Activated T-cell treated with anti-CD3 and anti-CD28 coated beads, Interleukin-2, amount 50 U/mL, for 48 hours (primary cell): ENCODE measurements at regions not wholly inside any gene's neighbourhood (a gene's known extent, or its start where the extent isn't known, plus 50 kb on each side); places are given as distances from the start of the nearest gene placed in this dataset.
"Not testable (repeated sequence)": the region's sequence is repeated elsewhere in the genome, so short reads cannot be mapped to it uniquely, and the experiment has no call there.

ENCODE experiments used
- DNase-seq, 2 experiments: peaks; one replicate each; pipeline ENCODE4 v3.0.0-alpha.2; 2020

DNA sequence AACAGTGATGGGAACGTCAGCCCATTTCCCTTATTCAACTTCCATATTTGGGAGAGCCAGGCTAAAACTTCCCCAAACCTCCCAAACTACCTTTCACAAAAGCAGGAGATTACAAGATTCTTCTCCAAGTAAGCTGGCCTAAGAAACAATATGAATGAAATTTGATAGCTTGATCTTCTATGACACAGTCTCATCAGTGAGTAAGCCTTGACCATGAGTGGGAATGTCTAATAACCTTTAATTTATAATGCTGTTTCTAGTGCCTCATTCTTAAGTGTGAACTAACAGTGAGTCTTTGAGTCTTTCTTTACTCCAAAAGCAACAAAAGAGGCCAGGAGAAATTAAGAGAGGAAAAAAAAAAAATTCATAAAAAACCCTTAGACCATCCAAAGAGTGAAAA lies 1379.9 kb downstream of the EFNA5 start:
- DNase-seq = no peak

DNA sequence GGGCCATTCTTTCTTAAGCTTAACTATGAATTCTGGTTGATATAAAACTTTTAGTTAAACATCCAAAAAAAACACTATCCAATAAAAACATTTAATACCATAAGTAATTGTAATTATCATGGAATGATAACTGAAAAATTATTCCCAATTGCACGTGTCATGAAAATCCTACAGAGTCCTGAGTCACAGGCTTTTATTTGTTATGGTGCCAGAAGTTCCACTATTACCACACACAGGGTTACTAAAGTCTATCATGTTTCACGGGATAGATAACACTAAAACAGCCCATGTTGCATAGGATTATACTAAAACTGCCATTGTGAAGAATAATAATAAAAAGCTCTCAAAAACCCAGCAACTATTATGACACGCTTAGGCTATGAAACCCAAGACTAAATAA lies 1381.8 kb downstream of the EFNA5 start:
- no peak for DNase-seq

DNA sequence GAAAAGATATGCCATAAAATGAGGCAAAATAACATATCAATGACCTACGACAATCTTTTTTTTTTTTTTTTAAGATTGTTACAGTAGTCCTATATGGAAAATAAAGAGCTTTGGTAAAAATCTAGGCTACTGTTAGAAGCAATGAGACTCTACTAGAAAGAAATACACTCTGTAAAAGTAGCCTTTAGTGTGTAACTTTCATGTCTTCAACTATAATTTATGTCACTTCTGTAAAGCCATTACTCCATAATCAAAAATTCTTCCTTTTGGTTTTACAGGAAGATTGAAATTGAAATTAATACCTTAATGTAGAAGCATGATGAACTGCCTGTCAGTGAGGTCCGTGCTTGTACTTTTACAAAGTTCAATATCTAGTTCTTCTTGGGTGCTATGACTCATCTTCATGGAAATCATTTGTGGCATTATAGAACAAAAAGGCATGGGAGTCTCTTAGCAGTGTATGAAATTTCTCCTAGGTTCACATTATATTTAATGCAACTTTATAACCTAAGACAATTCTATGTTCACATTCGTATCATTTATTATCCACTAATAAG lies 1393.1 kb downstream of the EFNA5 start:
- DNase-seq = no peak

- DNase-seq = no peak
These were observed 1401.4 kb downstream of the EFNA5 start for GRCh38 chr5:106269252-106269843.

GRCh38 chr5:106267256-106267655 lies 1403.5 kb downstream of the EFNA5 start:
- no peak for DNase-seq

DNA sequence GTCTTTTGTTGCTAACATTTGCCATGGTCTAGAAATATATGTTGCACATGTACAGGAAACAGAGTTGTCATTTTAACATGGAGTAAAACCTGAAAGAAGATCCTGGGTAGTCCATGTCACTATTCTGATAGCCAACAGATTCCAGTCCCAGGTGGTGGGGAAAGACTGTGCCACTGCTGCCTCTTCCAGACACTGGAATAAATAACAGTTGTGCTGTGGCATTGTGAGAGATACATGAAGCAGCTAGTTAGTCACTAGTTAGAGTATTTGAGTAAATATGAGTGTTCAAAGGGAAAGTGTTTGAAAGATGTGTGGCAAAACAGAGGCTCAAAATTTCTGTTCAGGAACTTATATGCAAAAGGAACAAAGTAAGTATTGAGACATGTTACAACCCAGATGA lies 1408.3 kb downstream of the EFNA5 start:
- DNase-seq = no peak

DNA sequence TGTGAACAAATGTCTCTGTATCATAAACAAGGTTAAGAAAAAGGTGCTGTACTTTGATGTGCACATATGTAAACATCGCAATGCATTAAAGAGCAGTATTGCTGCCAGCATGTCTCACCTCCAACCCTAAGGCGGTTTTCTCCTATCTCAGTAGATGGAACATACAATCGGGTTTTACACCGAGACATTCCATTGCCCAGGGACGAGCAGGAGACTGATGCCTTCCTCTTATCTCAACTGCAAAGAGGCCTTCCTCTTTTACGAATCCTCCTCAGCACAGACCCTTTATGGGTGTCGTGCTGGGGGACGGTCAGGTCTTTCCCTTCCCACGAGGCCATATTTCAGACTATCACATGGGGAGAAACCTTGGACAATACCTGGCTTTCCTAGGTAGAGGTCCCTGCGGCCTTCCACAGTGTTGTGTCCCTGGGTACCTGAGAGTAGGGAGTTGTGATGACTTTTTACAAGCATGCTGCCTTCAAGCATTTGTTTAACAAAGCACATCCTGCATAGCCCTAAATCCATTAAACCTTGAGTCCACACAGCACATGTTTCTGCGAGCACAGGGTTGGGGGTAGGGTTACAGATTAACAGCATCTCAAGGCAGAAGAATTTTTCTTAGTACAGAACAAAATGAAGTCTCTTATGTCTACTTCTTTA lies 1411.2 kb downstream of the EFNA5 start:
- not testable (repeated sequence) for DNase-seq

DNA sequence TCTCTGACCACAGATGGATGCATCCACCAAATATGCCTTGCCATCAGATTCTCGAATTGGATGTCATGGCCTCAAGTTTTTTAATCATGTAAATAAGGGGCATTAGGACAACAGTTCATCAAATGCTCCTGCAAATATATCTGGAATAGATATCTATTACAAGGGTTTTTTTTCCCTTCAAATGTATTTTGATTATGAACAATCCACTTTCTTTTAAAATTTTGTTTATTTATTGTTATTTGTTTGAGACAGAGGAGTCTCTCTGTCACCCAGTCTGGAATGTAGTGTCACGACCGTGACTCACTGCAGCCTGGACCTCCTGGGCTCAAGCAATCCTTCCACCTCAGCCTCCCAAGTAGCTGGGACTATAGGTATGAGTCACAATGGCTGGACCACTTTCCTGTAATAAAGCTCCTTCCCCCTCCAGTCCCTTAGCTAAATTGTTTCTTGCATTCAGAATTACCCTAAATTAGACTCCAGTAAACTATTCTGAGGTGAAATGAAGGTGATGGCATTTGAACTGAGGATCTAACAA lies 1412.1 kb downstream of the EFNA5 start:
- no peak for DNase-seq

GRCh38 chr5:106254784-106255183 lies 1416.0 kb downstream of the EFNA5 start:
- no peak for DNase-seq

DNA sequence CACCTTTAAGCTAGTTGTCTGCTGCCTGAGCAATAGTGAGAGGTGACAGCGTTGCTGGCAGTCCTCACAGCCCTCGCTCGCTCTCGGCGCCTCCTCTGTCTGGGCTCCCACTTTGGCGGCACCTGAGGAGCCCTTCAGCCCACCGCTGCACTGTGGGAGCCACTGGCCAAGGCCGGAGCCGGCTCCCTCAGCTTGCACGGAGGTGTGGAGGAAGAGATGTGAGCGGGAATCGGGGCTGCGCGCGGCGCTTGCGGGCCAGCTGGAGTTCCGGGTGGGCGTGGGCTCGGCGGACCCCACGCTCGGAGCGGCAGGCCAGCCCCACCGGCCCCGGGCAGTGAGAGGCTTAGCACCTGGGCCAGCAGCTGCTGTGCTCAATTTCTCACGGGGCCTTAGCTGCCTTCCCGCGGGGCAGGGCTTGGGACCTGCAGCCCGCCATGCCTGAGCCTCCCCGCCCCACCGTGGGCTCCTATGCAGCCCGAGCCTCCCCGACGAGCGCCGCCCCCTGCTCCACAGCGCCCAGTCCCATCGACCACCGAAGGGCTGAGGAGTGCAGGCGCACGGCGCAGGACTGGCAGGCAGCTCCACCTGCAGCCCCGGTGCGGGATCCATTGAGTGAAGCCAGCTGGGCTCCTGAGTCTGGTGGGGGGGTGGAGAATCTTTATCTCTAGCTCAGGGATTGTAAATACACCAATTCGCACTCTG lies 1424.5 kb downstream of the EFNA5 start:
- not testable (repeated sequence) for DNase-seq

- no peak for DNase-seq
These were observed 1429.3 kb downstream of the EFNA5 start for GRCh38 chr5:106241409-106241808.

DNA sequence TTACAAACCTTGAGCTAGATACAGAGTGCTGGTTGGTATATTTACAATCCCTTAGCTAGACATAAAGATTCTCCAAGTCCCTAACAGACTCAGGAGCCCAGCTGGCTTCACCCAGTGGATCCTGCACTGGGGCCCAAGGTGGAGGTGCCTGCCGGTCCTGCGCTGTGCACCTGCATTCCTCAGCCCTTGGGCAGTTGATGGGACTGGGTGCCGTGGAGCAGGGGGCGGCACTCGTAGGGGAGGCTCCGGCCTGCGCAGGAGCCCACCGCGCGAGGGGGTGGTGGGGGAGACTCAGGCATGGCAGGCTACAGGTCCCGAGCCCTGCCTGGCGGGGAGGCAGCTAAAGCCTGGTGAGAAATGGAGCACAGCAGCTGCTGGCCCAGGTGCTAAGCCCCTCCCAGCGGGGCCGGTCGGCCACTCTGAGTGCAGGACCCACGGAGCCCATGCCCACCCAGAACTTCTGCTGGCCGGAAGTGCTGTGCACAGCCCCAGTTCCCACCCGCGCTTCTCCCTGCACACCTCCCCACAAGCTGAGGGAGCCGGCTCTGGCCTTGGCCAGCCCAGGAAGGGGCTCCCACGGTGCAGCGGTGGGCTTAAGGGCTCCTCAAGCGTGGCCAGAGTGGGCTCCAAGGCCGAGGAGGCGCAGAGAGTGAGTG lies 1464.7 kb downstream of the EFNA5 start:
- DNase-seq = no peak

GRCh38 chr5:106202035-106202434 lies 1468.7 kb downstream of the EFNA5 start:
- DNase-seq = no peak

- no peak for DNase-seq
These were observed 1469.8 kb downstream of the EFNA5 start for GRCh38 chr5:106200971-106201370.

- DNase-seq = no peak
These were observed 1474.9 kb downstream of the EFNA5 start for GRCh38 chr5:106195679-106196474.

DNA sequence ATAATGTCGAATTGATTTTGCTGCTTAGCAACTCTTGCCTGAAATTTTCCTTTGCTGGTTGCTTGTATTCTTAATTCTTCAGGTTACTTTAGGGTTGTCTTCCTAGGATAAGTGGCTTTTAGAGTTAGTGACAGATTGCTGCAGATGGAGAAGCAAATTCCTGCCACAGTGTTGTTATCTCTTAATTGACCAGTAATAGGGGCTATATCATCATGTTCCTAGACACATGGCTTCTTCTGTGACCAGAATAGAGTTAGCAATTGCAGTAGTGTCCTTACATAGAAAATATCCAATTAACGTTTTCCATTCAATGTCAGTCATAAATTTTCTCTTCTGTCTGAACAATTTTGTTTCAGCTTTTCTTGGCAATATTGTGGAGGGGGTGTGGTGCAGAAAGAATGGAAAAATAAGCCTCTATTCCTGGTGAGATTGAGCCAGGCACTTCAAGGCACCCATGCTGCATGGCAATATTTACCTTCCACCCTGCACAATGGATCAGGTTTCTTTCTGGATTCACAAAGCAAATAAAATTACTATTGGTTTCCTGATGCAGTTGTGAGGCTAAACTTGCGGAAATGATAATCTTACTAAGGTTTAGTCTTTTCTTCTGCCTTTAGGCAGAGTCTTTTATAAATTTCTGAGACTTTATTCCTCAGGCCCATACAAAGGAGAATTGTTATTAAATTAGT lies 1481.5 kb downstream of the EFNA5 start:
- no peak for DNase-seq

DNA sequence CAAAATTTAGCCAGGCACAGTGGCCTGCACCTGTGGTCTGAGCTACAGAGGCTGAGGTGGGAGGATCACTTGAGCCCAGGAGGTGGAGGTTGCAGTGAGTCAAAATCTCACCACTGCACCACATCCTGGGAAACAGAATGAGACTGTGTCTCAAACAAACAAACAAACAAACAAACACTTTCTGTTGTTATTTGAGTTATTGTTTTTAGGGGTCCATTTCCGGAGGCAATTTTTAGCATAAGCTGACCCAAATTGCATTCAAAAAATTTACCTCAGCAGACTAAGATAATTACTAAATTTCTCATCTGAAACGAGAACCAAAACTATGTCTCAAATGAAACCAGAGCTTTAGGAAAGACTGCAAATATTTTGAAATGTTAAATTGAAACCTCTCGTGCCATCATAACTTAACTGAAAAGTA lies 1485.1 kb downstream of the EFNA5 start:
- DNase-seq = no peak

DNA sequence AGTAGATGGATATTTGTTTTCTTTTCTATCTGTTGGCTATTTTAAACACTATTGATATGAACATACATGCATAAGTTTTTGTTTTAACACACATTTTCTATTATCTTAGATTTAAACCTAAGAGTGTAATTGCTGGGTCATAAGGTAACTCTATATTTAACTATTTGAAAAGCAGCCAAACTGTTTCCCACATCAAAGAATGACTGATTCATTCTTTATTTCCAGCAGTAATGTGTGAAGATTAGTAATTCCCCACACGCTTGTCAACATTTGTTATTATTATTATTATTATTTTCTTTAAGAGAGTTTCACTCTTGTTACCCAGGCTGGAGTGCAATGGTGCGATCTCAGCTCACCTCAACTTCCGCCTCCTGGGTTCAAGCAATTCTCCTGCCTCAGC lies 1495.8 kb downstream of the EFNA5 start:
- no peak for DNase-seq

- DNase-seq = no peak
These were observed 1497.8 kb downstream of the EFNA5 start for GRCh38 chr5:106172681-106173532.

- no peak for DNase-seq
These were observed 1499.0 kb downstream of the EFNA5 start for GRCh38 chr5:106171708-106172107.

- no peak for DNase-seq
These were observed 1499.6 kb downstream of the EFNA5 start for GRCh38 chr5:106171132-106171531.
